Fibroblast of villous mesenchyme (primary cell): ENCODE measurements at regions not wholly inside any gene's neighbourhood (a gene's known extent, or its start where the extent isn't known, plus 50 kb on each side); places are given as distances from the start of the nearest gene placed in this dataset.
"Not testable (repeated sequence)": the region's sequence is repeated elsewhere in the genome, so short reads cannot be mapped to it uniquely, and the experiment has no call there.

ENCODE experiments used
- DNase-seq: peaks from one replicate; pipeline ENCODE4 v3.0.0-alpha.2; 2010; ENCODE audit warnings: low read depth
- H3K4me3 ChIP-seq: 2 replicates; pipeline ENCODE4 v1.5.1; 2011; ENCODE audit warnings: low read depth, mild to moderate bottlenecking, low read length
- CTCF ChIP-seq: IDR thresholded peaks from 2 replicates; pipeline ENCODE4 v1.5.1; 2012; ENCODE audit warnings: low read depth, mild to moderate bottlenecking, low read length; ENCODE audit not compliant: insufficient read depth

DNA sequence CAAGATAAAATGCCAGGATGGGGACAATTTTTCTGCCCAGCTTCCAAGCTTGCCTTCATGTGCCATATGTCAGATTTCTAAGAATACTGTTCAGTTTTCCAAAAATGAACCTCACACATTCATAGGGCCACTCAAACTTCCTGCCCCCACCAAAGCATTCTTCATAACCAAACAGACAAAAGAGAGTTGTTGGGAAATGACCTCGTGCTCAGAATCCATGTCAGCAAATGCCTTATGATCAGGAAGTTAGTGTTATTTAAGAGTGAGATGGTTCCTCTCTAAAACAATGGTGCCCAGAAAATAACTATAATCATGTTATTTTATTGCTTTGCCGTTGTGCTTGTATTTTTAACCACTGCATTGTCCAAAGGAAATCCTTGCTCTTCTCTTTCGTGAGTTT, 208.2 kb downstream of the ZNF608 start:
- DNase-seq = no peak
- no peak for TF ChIP-seq CTCF
- H3K4me3 ChIP-seq = no peak overlapping the region

- TF ChIP-seq CTCF = no peak
- H3K4me3 ChIP-seq = no peak overlapping the region
- DNase-seq = no peak
Measured at GRCh38 chr5:124537522-124537921, 208.9 kb downstream of the ZNF608 start.

- no peak for TF ChIP-seq CTCF
- DNase-seq = no peak
- no peak overlapping the region for H3K4me3 ChIP-seq
Measured at GRCh38 chr5:124537107-124537506, 209.3 kb downstream of the ZNF608 start.

DNA sequence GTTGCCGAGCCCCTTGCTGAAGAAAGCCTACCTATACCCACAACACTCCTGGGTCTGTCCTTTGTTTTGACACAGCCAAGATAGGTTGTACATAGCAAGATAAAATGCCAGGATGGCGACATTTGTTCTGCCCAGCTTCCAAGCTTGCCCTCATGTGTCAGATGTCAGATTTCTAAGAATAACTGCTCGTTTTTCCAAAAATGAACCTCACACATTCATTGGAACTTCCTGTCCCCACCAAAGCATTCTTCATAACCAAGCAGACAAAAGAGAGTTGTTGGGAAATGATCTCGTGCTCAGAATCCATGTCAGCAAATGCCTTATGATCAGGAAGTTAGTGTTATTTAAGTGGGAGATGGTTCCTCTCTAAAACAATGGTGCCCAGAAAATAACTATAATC, 210.1 kb downstream of the ZNF608 start:
- H3K4me3 ChIP-seq = no peak overlapping the region
- DNase-seq = no peak
- TF ChIP-seq CTCF = no peak

GRCh38 chr5:124530916-124531315, 215.5 kb downstream of the ZNF608 start:
- no peak overlapping the region for H3K4me3 ChIP-seq
- TF ChIP-seq CTCF = no peak
- DNase-seq = no peak

- no peak for DNase-seq
- no peak overlapping the region for H3K4me3 ChIP-seq
- no peak for TF ChIP-seq CTCF
Measured at GRCh38 chr5:124528838-124529237, 217.6 kb downstream of the ZNF608 start.

GRCh38 chr5:124527220-124527991, 219.0 kb downstream of the ZNF608 start:
- H3K4me3 ChIP-seq = no peak overlapping the region
- peak; percentile 78 for DNase-seq
- TF ChIP-seq CTCF = no peak

- not testable (repeated sequence) for H3K4me3 ChIP-seq, DNase-seq
Measured at GRCh38 chr5:124526079-124526478, 220.4 kb downstream of the ZNF608 start.
